CD4-positive, CD25-positive, alpha-beta regulatory T cell (primary cell): ENCODE measurements at regions not wholly inside any gene's neighbourhood (a gene's known extent, or its start where the extent isn't known, plus 50 kb on each side); places are given as distances from the start of the nearest gene placed in this dataset.
"Not testable (repeated sequence)": the region's sequence is repeated elsewhere in the genome, so short reads cannot be mapped to it uniquely, and the experiment has no call there.

Experiments
- ATAC-seq, 2 donors: fragments of 150-1000 bp; cut with Tn5 transposase; one replicate each; pipeline ENCODE4 v1.10.0; 2021; ENCODE audit warnings: low read depth in 2 of 2, moderate number of reproducible peaks in 2 of 2, moderate library complexity in 1 of 2
- DNase-seq, 3 donors: peaks; one replicate each; pipeline versions ENCODE4 v3.0.0 to v3.0.0-alpha.2; 2012 to 2022; ENCODE audit warnings: mixed read lengths in 1 of 3
- H3K27ac ChIP-seq: one replicate; pipeline ENCODE4 v1.7.0; 2013; ENCODE audit warnings: mild to moderate bottlenecking, low read length; ENCODE audit not compliant: insufficient read depth, poor library complexity, severe bottlenecking
- H3K27me3 ChIP-seq: one replicate; pipeline ENCODE4 v1.7.0; 2013; ENCODE audit warnings: low read length; ENCODE audit not compliant: control insufficient read depth, insufficient read depth
- H3K36me3 ChIP-seq: one replicate; pipeline ENCODE4 v1.7.0; 2013; ENCODE audit warnings: mild to moderate bottlenecking, low read length, moderate library complexity; ENCODE audit not compliant: control insufficient read depth, insufficient read depth
- H3K4me1 ChIP-seq: 2 replicates; pipeline ENCODE4 v1.7.0; 2013; ENCODE audit warnings: mild to moderate bottlenecking, low read length; ENCODE audit not compliant: insufficient read depth, control insufficient read depth, poor library complexity, severe bottlenecking
- H3K4me3 ChIP-seq: one replicate; pipeline ENCODE4 v1.7.0; 2013; ENCODE audit warnings: low read depth, mild to moderate bottlenecking, low read length, moderate library complexity
- H3K9me3 ChIP-seq, 2 experiments: 1 replicate in 1 of 2; 2 replicates in 1 of 2; pipeline ENCODE4 v1.7.0; 2013; ENCODE audit warnings: low read length in 2 of 2, mild to moderate bottlenecking in 1 of 2, moderate library complexity in 1 of 2; ENCODE audit not compliant: control insufficient read depth in 2 of 2
- H3K27ac Mint-ChIP-seq, 3 donors: one replicate each; pipeline ENCODE4 v1.8.0; 2020 to 2022; ENCODE audit warnings: mild to moderate bottlenecking in 3 of 3, mixed read lengths in 3 of 3, moderate library complexity in 2 of 3
- H3K27me3 Mint-ChIP-seq: one replicate; pipeline ENCODE4 v1.8.0; 2022; ENCODE audit warnings: mild to moderate bottlenecking, mixed read lengths
- H3K36me3 Mint-ChIP-seq: one replicate; pipeline ENCODE4 v1.8.0; 2020; ENCODE audit warnings: mixed read lengths
- H3K4me1 Mint-ChIP-seq, 4 donors: one replicate each; pipeline ENCODE4 v1.8.0; 2020 to 2022; ENCODE audit warnings: mixed read lengths in 4 of 4, mild to moderate bottlenecking in 1 of 4
- H3K4me3 Mint-ChIP-seq, 4 donors: one replicate each; pipeline ENCODE4 v1.8.0; 2020 to 2022; ENCODE audit warnings: mild to moderate bottlenecking in 4 of 4, mixed read lengths in 4 of 4, moderate library complexity in 3 of 4
- H3K9me3 Mint-ChIP-seq, 7 donors: one replicate each; pipeline ENCODE4 v1.8.0; 2020 to 2022; ENCODE audit warnings: mixed read lengths in 7 of 7, mild to moderate bottlenecking in 3 of 7, moderate library complexity in 2 of 7

DNA sequence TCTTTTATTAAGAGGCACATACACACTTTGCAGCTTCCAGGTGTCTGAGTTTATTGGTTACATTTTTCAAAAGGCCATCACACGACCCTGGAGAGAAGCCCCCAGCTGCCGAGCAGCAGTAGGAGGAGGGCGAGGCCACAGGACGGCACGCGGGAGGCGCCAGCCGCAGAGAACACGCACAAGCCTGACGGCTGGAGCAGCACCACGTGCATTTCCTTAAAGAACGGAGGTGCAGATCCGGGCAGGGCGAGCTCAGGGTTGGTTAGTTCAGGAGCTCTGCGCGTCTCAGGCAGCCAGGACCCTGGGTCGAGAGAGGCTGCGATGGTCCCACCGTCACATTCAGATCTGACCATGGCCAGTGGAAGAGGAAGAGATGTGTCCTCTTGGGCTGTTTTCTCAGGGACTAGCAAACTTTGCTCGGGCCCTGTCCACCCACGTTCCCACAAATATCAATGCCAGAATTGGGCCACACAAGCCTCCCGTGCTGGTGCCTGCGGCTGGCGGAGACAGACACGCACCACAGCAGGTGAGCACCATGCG is 121.4 kb upstream of the AFDN start:
- ATAC-seq, result no peak
- DNase-seq, result no peak
- Mint-ChIP-seq H3K4me3 (no peak overlapping the region), H3K27ac (no peak overlapping the region), H3K4me1 (peaks cover 3 to 36% (median 15%) of the 10 kb centered on the region in 4 donors), H3K27me3 (peaks cover 30% of the 10 kb centered on the region), H3K9me3 (peaks cover 0 to 2% (median 0%) of the 10 kb centered on the region in 7 donors), H3K36me3 (no peaks in the 10 kb centered on the region)
- Histone ChIP-seq H3K36me3 (no peaks in the 10 kb centered on the region), H3K27ac (no peak overlapping the region), H3K4me3 (no peak overlapping the region), H3K4me1 (peaks cover 20% of the 10 kb centered on the region), H3K9me3 (no peaks in the 10 kb centered on the region), H3K27me3 (peaks cover 10% of the 10 kb centered on the region)

GRCh38 chr6:167706313-167707109 is 120.2 kb upstream of the AFDN start:
- Histone ChIP-seq H3K9me3 (no peaks in the 10 kb centered on the region), H3K36me3 (no peaks in the 10 kb centered on the region), H3K4me3 (no peak overlapping the region), H3K27me3 (peaks cover 10% of the 10 kb centered on the region), H3K4me1 (peaks cover 20% of the 10 kb centered on the region), H3K27ac (no peak overlapping the region)
- Mint-ChIP-seq H3K9me3 (peaks cover 0 to 4% (median 0%) of the 10 kb centered on the region in 7 donors), H3K27me3 (peaks cover 30% of the 10 kb centered on the region), H3K4me1 (peaks cover 0 to 33% (median 13%) of the 10 kb centered on the region in 4 donors), H3K27ac (no peak overlapping the region), H3K36me3 (no peaks in the 10 kb centered on the region), H3K4me3 (peak overlapping the region in 3 of 4 donors; percentile 56 to 81 (median 60))
- ATAC-seq (peak; percentile 73 to 84), DNase-seq (peak; percentile 3 to 87 (median 51))

DNA sequence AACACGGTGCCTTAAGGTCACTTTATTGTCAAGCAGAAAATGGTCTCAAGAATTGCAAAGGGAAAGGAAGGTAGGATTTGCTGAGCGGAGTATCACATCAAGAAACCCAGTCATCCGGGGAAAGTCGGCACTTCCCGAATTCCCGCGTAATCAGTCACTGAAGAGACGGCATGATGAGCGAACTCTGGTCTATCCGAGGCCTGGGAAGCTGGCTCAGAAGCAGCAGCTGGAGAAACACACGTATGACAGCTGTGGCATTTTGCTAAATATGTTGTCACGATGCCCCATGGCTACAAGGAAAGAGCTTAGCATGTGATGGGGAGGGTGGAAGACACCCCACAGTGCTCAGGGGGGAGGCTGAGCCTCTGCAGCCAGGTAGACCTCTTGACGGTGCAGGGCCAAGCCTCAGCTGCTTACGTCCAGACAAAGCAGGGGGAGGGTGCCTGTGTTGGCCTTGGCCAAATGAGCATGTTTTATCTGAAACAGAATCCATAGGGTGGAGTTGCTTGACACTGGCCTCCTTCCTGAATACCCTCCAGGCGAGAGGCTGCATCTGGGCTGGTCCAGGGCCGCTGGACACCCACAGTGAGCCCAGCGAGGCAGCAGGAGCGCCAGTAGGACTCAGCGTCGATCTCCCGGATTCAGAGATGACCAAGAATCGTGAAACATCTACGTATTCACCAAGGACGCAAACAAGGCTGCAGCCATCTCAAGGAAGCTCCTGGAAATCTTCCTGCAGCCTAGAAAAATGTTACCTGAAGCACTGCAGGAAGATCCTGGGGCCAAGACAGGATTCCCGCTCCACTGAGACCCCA is 118.8 kb upstream of the AFDN start:
- Mint-ChIP-seq H3K27ac (peak overlapping the region in 1 of 3 donors; percentile 38), H3K27me3 (peaks cover 25% of the 10 kb centered on the region), H3K36me3 (no peaks in the 10 kb centered on the region), H3K9me3 (peaks cover 0 to 4% (median 0%) of the 10 kb centered on the region in 7 donors), H3K4me1 (peaks cover 0 to 33% (median 13%) of the 10 kb centered on the region in 4 donors), H3K4me3 (no peak overlapping the region)
- no peak for ATAC-seq
- Histone ChIP-seq H3K27me3 (peaks cover 10% of the 10 kb centered on the region), H3K9me3 (no peaks in the 10 kb centered on the region), H3K4me3 (no peak overlapping the region), H3K4me1 (peaks cover 20% of the 10 kb centered on the region), H3K27ac (no peak overlapping the region), H3K36me3 (no peaks in the 10 kb centered on the region)
- no peak for DNase-seq

DNA sequence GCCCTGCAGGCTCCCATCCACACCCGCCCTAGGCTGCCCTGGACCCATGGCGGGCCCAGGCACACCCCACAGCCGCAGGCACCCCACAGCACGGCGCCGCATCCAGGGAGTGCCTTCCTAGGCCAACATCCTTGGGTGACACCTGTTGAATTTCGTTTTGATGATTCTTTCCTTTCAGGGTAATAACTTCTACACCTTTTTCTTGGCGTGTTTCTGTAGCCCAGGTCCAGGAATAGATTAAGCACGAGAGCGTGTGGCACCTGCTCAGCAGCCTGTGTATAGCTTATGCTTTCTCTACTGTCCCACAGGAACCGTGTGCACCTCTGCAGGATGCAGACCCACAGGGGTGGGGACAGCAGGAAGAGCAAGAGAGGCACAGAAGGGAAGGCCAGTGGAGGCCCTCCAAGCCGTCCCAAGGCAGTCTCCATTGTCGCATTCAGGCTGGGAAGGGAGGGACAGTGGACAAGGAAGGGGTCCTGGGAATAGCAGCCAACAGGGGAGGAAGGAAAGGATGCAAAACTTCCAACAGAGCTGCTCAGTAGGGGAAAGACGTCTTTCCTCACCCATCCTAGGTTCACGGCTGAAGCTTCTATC is 118.1 kb upstream of the AFDN start:
- no peak overlapping the region for H3K27ac Mint-ChIP-seq
- H3K4me3 ChIP-seq, result no peak overlapping the region
- H3K27me3 ChIP-seq, result peaks cover 12% of the 10 kb centered on the region

DNA sequence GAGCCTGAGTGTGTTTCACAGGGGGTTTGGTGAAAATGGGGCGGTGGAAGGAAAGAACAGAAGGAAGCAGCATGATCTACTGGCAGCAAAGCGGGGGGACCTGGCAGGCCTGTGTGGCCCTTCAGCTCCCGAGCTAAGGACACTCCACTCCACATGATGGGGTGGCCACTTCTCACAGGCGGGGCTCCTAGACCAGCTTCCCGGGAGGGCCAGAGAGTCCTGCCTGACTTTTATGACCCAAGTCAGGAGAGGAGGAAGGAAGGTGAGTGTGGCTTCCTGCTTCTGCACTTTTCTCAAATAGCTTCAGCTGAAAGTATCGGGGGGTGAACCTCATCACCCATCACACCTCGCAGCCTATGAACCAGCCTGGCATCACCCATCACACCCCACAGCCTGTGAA is 117.5 kb upstream of the AFDN start:
- Histone ChIP-seq H3K4me1 (peaks cover 20% of the 10 kb centered on the region), H3K27me3 (peaks cover 12% of the 10 kb centered on the region), H3K9me3 (no peaks in the 10 kb centered on the region), H3K27ac (no peak overlapping the region), H3K4me3 (no peak overlapping the region), H3K36me3 (no peaks in the 10 kb centered on the region)
- Mint-ChIP-seq H3K27ac (peak overlapping the region in 1 of 3 donors; percentile 73), H3K27me3 (peaks cover 37% of the 10 kb centered on the region), H3K4me1 (peaks cover 0 to 33% (median 13%) of the 10 kb centered on the region in 4 donors), H3K36me3 (no peaks in the 10 kb centered on the region), H3K9me3 (peaks cover 0 to 4% (median 0%) of the 10 kb centered on the region in 7 donors), H3K4me3 (no peak overlapping the region)
- DNase-seq (no peak), ATAC-seq (no peak)

More for the DNA sequence above, 118.1 kb upstream of the AFDN start:
- Mint-ChIP-seq H3K9me3 (peaks cover 0 to 4% (median 0%) of the 10 kb centered on the region in 7 donors), H3K4me3 (peak overlapping the region in 1 of 4 donors; percentile 9), H3K36me3 (no peaks in the 10 kb centered on the region), H3K4me1 (peaks cover 0 to 33% (median 13%) of the 10 kb centered on the region in 4 donors), H3K27me3 (peaks cover 31% of the 10 kb centered on the region)
- H3K36me3 ChIP-seq, result no peaks in the 10 kb centered on the region
- DNase-seq (no peak), ATAC-seq (no peak)
- H3K9me3 ChIP-seq, result no peaks in the 10 kb centered on the region
- H3K27ac ChIP-seq, result no peak overlapping the region
- peaks cover 20% of the 10 kb centered on the region for H3K4me1 ChIP-seq

GRCh38 chr6:167709776-167710336 is 116.9 kb upstream of the AFDN start:
- not testable (repeated sequence) for H3K36me3 ChIP-seq, H3K36me3 Mint-ChIP-seq, H3K27ac ChIP-seq, H3K4me3 ChIP-seq, ATAC-seq, H3K9me3 ChIP-seq, DNase-seq, H3K9me3 Mint-ChIP-seq, H3K27ac Mint-ChIP-seq, H3K4me3 Mint-ChIP-seq
- H3K27me3 ChIP-seq, result peaks cover 12% of the 10 kb centered on the region
- peaks cover 18% of the 10 kb centered on the region for H3K4me1 ChIP-seq
- Mint-ChIP-seq H3K4me1 (peaks cover 0 to 32% (median 13%) of the 10 kb centered on the region in 4 donors), H3K27me3 (peaks cover 37% of the 10 kb centered on the region)

GRCh38 chr6:167710363-167710920 is 116.3 kb upstream of the AFDN start:
- no peak overlapping the region for H3K4me3 Mint-ChIP-seq
- Histone ChIP-seq H3K4me3 (no peak overlapping the region), H3K4me1 (peaks cover 13% of the 10 kb centered on the region), H3K27me3 (peaks cover 12% of the 10 kb centered on the region), H3K36me3 (no peaks in the 10 kb centered on the region), H3K27ac (no peak overlapping the region), H3K9me3 (no peaks in the 10 kb centered on the region)
- no peaks in the 10 kb centered on the region for H3K36me3 Mint-ChIP-seq
- ATAC-seq, result no peak
- H3K9me3 Mint-ChIP-seq, result peaks cover 0 to 4% (median 0%) of the 10 kb centered on the region in 7 donors
- no peak overlapping the region for H3K27ac Mint-ChIP-seq
- H3K27me3 Mint-ChIP-seq, result peaks cover 39% of the 10 kb centered on the region
- DNase-seq, result no peak
- peaks cover 0 to 26% (median 11%) of the 10 kb centered on the region in 4 donors for H3K4me1 Mint-ChIP-seq
